Gastroesophageal sphincter (tissue), 3 donors: ENCODE measurements at regions not wholly inside any gene's neighbourhood (a gene's known extent, or its start where the extent isn't known, plus 50 kb on each side); places are given as distances from the start of the nearest gene placed in this dataset.

ENCODE experiments used
- POLR2A ChIP-seq, 2 donors: fragments of 450-650 bp; IDR thresholded peaks; one replicate each; pipeline ENCODE4 v1.6.1; 2017; ENCODE audit warnings: antibody characterized with exemption in 2 of 2, mild to moderate bottlenecking in 2 of 2, moderate library complexity in 1 of 2
- POLR2AphosphoS5 ChIP-seq: sonication (generic); formaldehyde crosslinking; IDR thresholded peaks from one replicate; pipeline ENCODE4 v1.6.1; 2017; ENCODE audit warnings: antibody characterized with exemption
- TF ChIP-seq, protein P1 (sequence below), 4 experiments: fragments of 200-600 bp in 2 of 4; fragments of 450-650 bp in 2 of 4; sonication (generic) in 1 of 4; IDR thresholded peaks; one replicate each; pipeline ENCODE4 v1.5.1; 2017 to 2019; ENCODE audit warnings: antibody characterized with exemption in 4 of 4, mild to moderate bottlenecking in 2 of 4, moderate library complexity in 2 of 4

DNA sequence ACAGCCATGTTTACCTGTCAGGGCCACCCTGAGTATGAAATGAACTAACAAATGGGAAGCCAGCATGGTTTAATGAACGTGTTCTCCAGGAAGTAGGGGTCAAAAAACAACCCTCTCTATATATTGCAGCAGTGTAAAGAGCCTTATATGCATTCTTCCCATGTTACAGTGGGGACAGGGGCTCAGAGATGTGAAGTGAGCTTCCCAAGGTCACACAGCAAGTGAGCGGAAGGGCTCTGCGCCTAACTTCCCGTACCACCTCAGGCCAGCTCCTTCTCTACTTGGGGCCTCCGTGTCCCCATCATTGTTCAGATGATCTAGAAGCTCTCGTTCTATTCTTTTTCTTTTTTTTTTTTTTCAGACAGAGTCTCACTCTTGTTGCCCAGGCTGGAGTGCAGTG lies 105.1 kb upstream of the MAP1LC3B2 start:
- TF ChIP-seq, protein P1, sequence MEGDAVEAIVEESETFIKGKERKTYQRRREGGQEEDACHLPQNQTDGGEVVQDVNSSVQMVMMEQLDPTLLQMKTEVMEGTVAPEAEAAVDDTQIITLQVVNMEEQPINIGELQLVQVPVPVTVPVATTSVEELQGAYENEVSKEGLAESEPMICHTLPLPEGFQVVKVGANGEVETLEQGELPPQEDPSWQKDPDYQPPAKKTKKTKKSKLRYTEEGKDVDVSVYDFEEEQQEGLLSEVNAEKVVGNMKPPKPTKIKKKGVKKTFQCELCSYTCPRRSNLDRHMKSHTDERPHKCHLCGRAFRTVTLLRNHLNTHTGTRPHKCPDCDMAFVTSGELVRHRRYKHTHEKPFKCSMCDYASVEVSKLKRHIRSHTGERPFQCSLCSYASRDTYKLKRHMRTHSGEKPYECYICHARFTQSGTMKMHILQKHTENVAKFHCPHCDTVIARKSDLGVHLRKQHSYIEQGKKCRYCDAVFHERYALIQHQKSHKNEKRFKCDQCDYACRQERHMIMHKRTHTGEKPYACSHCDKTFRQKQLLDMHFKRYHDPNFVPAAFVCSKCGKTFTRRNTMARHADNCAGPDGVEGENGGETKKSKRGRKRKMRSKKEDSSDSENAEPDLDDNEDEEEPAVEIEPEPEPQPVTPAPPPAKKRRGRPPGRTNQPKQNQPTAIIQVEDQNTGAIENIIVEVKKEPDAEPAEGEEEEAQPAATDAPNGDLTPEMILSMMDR (IDR thresholded peaks at IDR 0.05): no peak
- TF ChIP-seq POLR2A (IDR thresholded peaks at IDR 0.05): no peak
- no peak for TF ChIP-seq POLR2AphosphoS5
